AG09319 (cell line): ENCODE measurements at regions not wholly inside any gene's neighbourhood (a gene's known extent, or its start where the extent isn't known, plus 50 kb on each side); places are given as distances from the start of the nearest gene placed in this dataset.

Source experiments
- DNase-seq: peaks from one replicate; pipeline ENCODE4 v3.0.0-alpha.2; 2010; ENCODE audit warnings: low read depth; ENCODE audit errors: extremely low read depth
- TF ChIP-seq, protein P1 (sequence below): IDR thresholded peaks from 2 replicates; pipeline ENCODE4 v1.5.1; 2011; ENCODE audit warnings: low read depth, mild to moderate bottlenecking, inconsistent platforms, low read length, moderate library complexity

DNA sequence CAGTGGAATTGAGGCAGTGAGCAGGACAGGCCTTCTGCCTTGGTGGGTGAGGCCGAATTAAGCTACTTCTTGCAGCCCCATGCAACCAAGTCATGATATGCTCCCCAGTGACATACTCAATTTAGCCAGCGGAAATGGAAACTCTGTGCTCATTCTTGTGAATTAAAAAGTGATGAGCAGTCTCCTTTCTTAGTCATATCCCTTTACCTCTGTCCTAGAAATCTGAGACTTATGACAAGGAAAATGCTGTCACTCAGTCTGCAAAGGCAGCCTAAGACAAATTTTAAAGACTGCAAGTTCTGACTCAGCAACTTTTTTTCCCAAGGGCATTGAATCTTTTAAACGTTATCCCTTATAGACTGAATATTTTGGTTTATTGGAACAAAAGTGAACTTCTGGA, 218.2 kb downstream of the SH3BP4 start:
- no peak for DNase-seq
- TF ChIP-seq, protein P1, sequence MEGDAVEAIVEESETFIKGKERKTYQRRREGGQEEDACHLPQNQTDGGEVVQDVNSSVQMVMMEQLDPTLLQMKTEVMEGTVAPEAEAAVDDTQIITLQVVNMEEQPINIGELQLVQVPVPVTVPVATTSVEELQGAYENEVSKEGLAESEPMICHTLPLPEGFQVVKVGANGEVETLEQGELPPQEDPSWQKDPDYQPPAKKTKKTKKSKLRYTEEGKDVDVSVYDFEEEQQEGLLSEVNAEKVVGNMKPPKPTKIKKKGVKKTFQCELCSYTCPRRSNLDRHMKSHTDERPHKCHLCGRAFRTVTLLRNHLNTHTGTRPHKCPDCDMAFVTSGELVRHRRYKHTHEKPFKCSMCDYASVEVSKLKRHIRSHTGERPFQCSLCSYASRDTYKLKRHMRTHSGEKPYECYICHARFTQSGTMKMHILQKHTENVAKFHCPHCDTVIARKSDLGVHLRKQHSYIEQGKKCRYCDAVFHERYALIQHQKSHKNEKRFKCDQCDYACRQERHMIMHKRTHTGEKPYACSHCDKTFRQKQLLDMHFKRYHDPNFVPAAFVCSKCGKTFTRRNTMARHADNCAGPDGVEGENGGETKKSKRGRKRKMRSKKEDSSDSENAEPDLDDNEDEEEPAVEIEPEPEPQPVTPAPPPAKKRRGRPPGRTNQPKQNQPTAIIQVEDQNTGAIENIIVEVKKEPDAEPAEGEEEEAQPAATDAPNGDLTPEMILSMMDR: no peak

DNA sequence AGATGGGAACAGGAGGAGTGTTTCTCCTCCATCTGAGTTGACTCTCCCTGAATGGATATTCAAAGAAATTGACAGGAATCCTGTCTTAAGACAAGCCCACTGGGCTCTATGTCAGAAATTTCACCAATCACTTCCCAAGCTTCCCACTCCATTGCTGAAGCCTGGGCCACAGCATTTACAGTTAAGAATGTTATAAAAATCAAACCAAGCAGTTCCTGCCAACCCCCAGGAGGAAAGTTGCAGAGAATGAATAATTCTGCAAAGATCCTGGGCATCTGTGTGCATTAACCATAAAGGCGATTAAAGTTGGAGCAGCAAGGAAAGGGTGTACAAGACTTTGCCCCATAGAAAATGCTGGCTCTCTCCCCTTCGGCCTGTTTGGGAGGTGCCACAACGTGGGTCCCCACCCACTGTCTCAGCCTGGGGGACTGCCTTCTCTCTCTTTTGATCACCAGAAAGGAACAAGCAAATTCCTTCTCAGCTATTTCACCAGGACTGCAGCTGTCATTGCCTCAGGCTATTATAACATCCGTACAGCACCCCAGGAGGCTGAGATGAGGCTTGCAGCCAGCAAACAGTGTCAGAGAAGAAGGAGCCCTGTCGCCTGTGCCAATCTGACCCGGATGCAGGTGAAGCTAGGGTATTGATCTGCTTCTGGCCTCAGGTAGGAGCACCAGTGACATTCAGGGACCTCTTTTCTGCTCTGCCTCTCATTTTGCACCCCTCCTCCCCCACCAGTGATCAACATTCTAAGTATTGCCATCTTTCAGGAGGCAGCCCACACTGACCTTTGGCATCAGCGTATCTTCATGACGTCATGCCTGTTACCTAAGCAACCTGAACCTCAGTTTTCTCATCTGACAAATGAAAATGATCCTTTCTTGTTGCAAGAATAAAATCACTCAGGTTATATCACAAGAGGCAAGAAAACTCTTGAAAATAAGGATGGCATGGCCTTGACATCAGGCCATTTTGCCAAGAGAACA, 219.0 kb downstream of the SH3BP4 start:
- TF ChIP-seq, protein P1: peak; percentile 32

DNA sequence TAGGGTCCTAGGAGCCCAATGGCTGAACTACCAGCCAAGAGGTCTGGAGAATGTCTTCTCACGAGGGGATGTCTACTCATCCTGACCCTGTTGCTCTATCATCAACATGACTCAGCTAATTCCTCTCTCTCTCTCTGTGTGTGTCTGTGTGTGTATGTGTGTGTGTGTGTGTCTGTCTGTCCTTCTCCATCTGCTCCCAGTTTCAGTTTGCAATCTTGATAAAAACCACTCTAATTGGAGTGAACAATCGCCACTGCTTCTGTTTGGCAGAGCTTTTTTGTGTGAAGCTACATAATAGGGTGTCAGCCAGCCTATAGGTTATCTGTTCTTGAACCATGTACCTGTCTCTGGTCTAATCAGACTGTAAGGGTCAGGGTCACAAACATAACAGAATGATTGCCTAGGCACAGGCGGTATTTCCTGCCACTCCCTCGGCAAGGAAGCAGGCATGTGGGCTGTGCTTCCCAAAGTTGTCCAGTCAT, 219.8 kb downstream of the SH3BP4 start:
- TF ChIP-seq, protein P1: no peak
- DNase-seq: peak; percentile 40

More for the DNA sequence above, 219.0 kb downstream of the SH3BP4 start:
- peak; percentile 46 for DNase-seq

DNA sequence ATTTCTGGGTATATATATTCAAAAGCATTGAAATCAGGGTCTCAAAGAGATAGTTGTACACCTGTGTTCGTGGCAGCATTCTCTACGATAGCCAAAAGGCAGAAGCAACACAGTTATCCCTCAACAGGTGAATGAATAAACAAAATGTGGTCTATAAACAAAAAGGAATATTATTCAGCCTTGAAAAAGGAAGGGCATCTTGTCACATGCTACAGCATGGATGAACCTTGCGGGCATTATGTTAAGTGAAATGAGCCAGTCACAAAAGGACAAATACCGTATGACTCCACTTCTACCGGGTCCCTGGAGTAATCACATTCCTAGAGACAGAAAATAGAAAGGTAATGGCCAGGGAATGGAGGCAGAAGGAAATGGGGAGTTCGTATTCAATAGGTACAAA, 228.8 kb downstream of the SH3BP4 start:
- TF ChIP-seq, protein P1: no peak

DNA sequence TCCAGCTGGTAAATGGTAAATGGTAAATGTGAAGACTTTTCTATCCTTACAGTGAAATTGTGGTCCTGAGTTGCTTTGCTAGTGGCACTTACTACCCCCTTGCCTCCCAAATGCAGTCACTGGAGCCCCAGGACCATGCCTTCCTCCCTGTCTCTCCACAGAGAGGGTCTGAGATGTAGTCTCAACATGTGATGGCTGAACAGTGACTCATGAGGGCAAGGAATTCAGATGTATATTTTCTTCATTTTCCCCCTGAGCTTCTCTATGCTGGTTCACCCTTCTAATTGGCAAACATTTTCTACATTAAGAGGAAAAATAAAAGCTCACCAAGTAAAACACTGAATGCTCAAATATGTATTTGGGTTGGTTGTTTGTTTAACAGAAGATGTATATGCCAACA, 232.0 kb downstream of the SH3BP4 start:
- TF ChIP-seq, protein P1: no peak
- no peak for DNase-seq

More for the DNA sequence above, 228.8 kb downstream of the SH3BP4 start:
- no peak for DNase-seq

DNA sequence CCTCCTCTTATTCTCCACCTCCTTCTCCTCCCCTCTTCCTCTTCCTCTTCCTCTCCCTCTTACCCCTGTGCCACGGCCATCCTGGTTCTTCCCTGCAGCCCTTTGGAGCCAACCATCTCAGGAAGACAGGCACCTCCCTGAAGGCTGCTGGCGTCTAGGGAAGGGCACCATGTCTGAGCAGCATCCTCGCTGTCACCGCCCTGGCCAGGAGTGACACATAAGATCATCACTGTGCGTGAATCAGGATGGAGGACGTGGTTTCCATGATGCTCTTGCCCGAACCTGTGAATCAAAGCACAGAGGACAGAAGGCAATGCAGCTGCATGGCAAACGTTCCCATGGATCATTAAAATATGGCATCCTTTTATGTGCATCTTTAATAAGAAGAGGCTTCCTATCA, 236.0 kb downstream of the SH3BP4 start:
- TF ChIP-seq, protein P1: no peak
- no peak for DNase-seq

DNA sequence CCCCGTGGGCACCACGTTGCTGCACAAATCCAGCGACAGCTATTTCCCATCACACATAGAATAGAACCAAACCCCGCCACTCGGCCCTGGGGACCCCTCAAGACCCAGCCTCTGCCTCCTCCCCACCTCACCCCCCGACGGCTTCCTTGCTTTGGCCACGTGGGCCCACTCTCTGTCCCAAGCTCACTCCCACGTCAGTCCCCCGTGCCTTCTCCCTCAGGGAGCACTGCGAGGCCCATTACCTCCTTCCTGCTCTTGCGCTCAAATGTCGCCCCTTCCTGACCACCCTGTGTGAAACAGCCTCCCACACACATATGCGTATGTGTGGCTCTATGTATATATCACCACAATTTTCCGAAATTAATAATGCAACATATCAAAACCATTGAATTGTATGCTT, 239.7 kb downstream of the SH3BP4 start:
- TF ChIP-seq, protein P1: no peak
- DNase-seq: no peak
